Superior temporal gyrus (tissue), 1 donor: ENCODE measurements at regions not wholly inside any gene's neighbourhood (a gene's known extent, or its start where the extent isn't known, plus 50 kb on each side); places are given as distances from the start of the nearest gene placed in this dataset.
"Not testable (repeated sequence)": the region's sequence is repeated elsewhere in the genome, so short reads cannot be mapped to it uniquely, and the experiment has no call there.

Source experiments
- DNase-seq: peaks from one replicate; pipeline ENCODE4 v3.0.0-alpha.2; 2016; ENCODE audit errors: extremely low spot score

DNA sequence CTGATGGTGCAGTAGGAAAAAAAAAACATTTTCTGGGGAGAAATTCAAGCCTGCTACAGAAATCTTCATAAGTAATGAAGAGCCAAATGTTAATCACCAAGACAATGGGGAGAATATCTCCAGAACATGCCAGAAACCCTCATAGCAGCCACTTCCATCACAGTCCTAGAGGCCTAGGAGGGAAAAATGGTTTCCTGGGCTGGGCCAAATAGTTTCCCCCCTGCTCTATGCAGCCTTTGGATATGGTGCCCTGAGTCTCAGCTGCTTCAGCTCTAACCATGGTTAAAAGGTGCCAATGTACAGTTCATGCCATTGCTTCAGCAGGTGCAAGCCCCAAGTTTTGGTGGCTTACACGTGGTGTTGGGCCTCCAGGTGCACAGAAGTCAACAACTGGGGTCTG is 113.1 kb downstream of the ZNF648 start:
- no peak for DNase-seq

DNA sequence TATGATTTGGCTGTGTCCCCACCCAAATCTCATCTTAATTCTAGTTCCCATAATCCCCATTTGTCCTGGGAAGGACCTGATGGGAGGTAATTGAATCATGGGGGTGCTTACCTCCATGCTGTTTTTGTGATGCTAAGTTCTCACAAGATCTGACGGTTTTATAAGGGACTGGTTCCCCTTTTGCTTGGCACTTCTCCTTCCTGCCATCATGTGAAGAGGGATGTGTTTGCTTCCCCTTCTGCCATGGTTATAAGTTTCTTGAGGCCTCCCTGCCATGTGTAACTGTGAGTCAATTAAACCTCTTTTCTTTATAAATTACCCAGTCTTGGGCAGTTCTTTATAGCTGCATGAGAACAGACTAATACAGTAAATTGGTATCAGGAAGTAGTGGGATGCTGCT is 114.1 kb downstream of the ZNF648 start:
- no peak for DNase-seq

DNA sequence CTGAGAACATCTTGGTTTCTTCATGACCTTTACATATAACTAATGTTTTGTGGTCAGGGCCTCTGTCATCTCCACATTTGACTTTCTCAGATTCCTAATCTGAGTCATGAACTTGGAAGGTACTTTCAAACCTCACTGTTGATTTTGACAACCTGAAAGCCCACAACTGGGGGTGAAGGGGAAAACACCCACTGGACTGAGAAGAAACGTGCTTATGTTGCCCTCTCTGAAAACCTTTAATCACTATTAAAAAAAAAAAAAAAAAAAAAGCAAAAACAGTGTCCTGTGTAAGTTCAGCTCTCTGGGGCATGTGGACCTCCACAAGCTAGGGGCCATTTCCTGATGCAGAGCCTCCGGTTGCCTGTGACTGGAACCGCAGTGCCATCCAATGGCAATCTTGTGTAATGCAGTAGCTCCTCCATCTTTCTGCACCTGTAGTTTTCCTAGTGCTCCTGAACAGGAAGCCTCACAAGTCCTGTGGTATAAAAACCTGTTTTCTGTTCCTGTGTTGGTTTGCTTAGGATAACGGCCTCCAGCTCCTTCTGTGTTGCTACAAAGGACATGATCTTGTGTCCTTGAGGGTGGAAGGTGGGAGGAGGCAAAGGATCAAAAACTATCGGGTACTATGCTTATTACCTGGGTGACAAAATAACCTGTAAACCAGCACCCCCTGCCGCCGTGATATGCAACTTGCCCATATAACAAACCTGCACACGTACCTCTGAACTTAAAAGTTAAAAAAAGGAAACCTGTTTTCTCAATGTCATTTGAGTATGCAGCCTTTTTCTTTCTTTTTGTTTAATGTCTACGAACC is 124.5 kb downstream of the ZNF648 start:
- peak; percentile 71 for DNase-seq

DNA sequence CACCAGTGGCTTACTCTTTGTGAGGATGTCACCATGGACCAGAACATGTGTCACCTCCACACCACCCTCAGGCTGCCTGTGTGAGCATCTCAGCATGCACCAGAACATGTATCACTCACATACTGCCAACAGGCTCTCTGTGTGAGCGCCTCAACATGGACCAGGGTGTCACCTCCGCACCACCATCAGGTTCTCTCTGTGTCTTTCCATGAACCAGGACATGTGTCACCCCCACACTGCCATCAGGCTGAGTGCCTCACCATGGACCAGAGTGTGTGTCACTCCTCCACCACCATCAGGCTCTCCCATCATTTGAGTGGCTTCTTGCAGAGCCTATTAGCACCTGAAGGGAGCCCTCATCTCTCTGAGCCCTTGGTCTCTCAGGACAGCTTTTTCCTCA is 125.2 kb downstream of the ZNF648 start:
- DNase-seq: no peak

DNA sequence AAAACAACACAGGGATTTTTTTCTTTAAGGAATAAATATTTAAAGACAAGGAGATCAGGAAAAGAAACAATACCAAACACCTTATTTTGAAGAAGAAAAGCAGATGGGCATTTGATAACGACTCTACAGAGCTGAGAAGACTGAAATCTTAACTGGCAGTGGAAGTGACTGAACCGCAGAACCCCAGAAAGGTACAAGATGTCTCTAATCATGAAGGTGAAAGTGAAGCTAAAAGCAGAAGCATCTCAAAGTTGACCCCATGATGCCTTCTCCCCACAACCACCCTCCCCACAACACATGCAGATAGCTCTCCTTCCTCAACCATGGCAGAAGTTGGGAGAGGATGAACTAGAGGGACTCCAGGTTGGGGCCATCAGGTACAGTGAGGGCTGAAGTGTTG is 129.6 kb downstream of the ZNF648 start:
- no peak for DNase-seq

DNA sequence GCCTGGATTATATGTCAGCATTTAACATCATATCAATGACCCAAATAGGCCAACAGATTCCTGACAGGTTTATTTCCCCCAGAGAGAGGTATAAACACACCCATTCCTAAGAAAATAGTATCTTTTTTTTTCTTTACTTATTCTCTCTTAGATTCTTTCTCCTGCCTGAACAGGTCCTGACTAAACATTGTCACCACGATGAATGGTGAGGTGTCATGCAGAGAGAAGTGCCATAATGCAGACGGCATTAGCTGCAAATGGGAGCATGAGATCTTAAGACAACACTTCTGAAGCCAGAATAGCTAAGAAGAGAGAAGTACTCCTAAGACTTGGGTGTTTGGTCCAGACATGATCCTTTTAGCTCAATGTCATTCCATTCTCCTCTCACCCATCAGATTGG is 131.3 kb downstream of the ZNF648 start:
- DNase-seq: no peak

DNA sequence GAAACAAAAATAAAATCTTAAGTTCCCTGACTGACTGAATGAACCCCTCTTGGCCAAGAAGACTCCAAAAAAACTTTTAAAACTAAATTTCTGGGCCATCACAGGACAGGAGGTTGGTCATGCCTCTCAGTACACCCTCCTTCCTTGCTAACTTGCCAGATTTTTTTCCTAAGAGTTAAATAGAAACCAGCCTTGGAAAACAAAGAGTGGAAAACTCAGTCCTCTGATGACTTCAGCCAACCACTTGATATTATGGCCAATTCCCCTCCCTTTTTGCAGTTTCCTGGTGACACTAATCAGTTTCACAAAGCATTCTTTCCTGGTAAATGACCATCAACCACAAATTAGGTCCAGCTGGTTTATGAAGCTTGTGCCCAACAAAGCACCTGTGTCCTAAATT is 134.8 kb downstream of the ZNF648 start:
- no peak for DNase-seq

DNA sequence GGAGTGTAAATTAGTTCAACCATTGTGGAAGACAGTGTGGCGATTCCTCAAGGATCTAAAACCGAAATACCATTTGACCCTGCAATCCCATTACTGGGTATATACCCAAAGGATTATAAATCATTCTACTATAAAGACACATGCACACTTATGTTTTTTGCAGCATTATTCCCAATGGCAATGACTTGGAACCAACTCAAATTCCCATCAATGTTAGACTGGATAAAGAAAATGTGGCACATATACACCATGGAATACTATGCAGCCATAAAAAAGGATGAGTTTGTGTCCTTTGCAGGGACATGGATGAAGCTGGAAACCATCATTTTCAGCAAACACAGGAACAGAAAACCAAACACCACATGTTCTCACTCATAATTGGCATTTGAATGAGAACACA is 137.5 kb downstream of the ZNF648 start:
- not testable (repeated sequence) for DNase-seq

DNA sequence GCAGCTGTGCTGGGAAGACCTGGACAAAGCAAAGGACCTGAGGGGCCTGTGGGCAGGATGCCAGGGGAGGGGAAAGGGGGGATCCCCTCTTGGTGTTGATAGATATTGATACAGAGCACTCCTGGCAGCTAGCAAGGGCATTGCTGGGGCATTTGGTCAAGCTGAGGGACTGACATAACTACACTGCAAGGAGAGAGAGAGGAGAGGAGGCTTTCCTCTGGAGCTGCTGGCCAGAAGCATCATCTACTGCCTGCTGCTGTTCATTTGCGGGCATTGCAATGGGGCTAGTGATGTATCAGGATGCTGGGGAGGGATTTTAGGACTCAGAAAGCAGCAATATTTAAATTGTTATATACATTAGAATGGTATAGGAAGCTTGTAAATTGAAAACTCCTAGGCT is 142.0 kb downstream of the ZNF648 start:
- DNase-seq: no peak

DNA sequence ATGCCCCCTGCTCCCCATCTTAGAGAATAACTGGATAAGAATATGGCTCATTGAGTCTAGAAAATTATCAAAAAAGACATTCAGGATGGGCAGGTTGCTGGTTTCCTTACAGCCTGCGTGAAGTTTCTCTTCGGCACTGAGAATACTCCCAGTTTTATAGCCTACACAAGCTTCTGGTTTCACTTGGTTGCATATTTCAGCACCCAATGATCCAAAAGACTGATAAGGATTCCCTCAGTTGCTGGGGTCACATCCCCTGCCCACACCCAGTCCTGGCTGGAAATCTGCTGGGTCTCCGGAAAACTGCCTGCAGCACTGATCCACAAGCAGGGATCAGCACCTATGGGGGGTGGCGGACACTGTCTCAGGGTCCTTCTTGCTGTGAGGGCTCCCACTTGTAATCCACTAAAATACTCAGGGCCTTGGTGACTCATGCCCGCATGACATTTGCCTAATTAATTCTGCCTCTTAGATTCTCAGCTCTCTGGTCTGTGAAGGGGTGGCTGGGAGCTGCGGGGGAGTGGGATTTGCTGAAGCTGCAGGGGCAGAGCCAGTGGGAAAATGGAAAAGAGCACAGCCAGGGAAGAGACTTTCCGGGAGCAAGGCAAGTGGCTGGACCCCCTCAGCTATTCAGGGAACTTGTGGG is 142.5 kb downstream of the ZNF648 start:
- DNase-seq: no peak

DNA sequence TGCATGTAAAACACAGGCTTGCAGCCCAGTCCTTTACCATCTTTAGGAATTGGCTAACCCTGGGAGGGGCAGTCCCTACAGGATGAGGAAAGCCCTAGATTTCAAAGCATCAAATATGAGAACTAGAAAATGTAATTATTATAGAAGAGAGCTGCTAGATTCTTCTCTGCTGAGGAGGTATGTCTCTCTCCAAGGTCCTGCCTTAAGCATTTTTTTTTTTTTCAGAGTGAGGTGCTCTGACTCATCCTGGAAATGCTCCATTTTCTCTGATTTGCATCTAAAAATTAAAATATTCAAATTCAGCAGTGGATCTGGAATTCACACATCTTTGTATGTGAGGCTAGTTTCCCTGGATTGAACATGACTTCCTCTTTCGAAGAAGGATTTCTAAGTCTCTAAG is 149.8 kb downstream of the ZNF648 start:
- DNase-seq: peak; percentile 45

DNA sequence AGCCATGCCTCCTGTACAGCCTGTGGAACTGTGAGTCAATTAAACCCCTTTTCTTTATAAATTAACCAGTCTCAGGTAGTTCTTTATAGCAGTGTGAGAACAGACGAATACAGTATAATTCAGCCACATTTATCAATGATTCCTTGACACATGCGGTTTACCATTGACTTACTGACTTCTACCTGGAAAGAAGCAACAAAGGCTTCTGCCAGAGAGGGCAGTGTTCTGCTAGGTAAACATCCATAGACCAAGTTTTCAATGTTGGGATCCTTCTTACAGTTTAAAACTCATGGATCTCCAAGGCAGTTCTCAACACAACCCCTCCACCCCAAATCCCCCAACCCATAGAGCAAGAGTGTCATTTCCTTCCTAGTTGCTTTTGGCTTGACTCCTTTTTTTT is 150.6 kb downstream of the ZNF648 start:
- DNase-seq: no peak

DNA sequence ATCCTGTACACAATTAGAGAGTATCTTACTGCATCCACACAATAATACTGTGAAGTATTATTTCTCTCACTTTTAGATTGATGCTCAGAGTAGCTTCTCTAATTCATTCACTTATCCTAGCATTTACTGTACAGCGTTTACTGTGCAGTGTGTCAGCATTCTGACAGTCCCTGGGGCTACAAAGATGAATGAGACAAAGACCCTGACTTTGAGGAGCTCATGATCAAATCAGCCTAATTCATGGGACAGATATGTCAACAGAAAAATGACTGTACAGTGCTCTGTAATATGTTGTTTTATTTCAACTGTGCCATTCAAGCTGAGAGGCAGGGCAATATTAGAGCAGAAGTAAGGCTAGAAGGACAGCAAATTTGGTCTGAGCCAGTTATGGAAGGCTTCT is 152.5 kb downstream of the ZNF648 start:
- DNase-seq: no peak

DNA sequence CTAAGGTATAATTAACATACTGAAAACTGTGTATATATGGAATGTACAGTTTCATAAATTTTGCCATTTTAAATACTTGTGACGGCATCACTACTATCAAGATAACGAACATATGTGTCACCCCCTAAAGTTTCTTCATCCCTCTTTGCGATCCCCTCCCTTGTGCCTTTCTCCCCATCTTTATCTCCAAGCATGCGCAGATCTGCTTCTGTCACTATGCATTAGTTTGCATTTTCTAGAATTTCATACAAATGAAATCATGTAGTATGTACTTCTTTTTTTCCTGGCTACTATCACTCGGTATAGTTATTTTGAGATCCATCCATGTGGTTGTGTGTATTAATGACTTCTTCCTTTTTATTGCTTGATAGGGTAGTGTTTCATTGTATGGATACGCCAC is 154.9 kb downstream of the ZNF648 start:
- DNase-seq: no peak

DNA sequence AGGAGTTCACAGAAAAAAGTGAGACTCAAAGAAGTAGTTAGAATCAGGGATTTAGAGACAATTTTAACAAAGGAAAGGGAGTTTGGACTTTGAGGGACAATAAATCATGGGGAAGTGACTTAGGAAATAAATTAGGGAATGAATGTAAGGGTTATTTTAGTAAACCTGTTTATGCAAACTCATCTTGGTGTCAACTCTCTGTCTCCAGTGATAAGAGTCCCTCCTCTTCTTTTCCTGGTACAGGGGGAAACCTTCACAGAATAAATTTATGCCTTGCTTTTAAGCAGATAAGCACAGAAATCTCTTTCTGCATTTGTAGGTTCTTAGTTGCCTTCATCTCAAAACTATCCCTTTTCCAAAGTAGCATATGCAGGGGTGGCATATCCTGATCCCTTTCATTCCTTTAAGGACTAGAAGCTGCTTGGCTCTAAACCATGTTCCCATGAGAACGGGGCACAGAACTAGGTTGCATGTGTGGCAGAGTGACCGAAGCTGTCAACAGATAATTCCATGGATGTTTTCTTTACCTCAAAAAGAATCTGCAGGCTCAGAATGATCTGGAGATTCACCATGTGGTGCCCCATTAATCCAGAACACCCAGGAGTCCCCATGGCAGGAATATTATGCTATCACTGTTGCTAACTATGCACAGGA is 155.4 kb downstream of the ZNF648 start:
- no peak for DNase-seq

DNA sequence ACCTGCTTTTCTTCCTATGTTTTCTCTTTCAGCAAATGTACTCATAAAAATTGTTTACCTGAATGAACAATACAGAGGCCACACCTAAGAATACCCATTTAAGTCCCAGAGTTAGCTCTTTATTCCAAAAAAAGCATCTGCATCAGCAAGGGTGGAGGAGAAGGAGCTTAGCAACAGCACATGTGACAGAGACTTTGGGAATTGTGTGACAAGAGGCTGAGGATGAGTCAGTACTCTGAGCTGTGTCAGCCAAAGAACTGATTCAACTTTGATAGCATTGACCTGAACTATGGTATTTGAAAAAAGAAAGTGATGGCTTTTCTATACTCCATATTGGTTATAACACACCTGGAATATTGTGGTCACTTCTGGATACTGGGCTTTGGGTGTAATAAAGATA is 162.7 kb downstream of the ZNF648 start:
- peak; percentile 21 for DNase-seq

DNA sequence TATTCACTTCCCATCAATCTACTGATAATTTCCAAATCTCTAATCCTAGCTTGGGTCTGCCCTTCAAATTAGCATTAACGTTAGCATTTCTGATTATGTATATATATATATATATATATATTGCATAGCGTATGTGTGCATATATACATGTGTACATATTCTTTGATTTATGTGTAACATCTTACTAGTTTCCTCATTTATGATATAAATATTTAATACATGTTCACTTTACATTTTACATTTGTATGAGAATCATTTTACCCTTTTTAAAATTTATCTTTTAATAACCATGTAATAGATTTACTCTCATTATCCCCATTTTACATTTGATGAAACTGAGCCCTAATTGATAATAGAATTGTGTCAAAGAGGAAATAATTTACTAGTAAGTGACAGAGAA is 164.7 kb downstream of the ZNF648 start:
- no peak for DNase-seq

DNA sequence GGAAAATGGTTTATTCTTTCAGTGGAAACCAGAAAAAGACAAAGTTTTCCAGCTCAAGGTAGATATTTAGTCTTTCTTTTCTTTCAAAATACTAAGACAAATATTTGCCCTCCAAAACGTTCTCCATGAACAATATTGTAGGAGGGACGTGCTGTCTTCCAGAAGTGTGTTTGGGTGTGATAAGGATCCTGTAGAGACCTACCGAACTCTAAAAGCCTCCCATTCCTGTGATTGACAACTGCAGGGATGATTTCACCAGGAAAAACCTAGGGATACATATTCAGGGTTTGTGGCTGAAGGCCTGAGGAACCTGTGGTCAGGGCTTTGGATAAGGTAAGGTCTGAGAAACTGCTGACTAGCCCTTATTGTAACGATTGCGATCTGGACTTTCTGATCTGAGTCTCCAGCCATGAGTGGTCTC is 167.1 kb downstream of the ZNF648 start:
- no peak for DNase-seq

DNA sequence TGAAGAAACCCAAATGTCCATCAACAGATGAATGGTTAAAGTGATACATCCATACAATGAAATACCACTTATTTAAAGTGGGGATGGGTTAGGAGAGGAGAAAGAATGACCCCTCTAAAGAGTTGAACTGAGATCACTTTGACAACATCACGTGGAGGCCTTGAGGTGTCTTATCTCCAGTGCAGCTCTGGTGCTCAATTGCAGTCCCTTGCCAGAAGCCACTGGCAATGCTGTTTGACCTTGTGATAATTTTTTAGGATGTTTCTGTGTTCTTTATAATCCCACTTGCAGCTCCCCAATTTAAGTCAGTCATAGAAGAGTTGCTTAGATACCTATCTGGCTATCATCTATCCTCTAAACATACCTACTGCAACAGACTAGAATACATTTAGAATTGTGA is 167.6 kb downstream of the ZNF648 start:
- DNase-seq: no peak

DNA sequence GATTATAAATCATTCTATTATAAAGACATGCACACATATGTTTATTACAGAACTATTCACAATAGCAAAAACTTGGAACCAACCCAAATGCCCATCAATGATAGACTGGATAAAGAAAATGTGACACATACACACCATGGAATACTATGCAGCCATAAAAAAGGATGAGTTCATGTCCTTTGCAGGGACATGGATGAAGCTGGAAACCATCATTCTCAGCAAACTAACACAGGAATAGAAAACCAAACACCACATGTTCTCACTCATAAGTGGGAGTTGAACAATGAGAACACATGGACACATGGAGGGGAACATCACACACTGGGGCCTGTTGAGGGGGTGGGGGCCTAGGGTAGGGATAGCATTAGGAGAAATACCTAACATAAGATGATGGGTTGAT is 168.4 kb downstream of the ZNF648 start:
- not testable (repeated sequence) for DNase-seq

DNA sequence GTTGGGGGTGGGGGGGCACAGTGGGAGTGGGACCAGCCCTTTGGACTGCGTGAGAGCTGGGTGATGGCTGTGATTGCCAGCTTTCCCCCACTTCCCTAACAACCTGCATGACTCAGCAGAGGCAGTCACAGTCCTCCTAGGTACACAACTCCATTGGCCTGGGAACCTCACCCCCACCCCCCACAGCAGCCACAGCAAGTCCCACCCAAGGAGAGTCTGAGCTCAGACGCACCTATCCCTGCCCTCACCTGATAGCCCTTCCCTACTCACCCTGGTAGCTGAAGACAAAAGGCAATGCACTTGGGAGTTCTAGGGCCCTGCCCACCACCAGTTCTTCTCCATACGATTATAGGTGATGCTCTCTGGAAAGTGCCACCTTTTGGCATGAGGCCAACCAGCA is 188.9 kb downstream of the ZNF648 start:
- no peak for DNase-seq

DNA sequence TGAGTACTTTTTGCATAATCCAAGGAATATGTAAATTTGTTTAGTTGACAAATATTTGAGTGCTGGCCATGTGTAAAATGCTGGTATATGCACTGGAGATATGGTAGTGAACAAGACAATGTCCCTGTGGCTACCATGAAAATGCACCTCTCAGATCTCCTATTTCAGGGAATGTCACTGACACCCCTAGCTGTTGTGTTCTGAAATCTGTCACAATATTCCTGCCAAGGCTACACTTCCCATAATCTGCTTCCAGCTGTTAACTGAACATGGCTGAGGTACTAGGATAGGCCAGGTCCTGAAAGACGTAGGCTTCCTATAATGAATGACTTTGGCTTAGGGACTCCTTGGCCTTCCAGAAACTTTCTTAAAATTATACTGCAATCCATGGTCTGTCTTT is 197.8 kb downstream of the ZNF648 start:
- no peak for DNase-seq

DNA sequence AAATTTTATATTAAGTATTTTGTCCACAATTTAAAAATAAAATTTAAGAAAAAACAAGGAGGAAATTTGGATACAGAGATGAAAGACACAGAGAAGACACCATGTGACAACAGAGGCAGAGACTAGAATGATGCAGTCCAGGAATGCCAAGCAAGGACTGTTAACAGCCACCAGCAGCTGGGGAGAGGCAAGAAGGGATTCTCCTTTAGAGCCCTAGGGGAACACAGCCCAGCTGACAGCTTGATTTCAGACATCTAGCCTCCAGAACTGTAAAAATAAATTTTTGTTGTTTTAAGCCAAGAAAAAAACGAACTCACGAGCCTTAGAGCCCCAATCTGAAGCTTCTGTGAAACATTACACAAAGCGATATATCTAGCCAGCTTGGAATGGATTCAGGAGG is 198.5 kb downstream of the ZNF648 start:
- no peak for DNase-seq
